ENCODE measurements at regions not wholly inside any gene's neighbourhood (a gene's known extent, or its start where the extent isn't known, plus 50 kb on each side); places are given as distances from the start of the nearest gene placed in this dataset.

DNA sequence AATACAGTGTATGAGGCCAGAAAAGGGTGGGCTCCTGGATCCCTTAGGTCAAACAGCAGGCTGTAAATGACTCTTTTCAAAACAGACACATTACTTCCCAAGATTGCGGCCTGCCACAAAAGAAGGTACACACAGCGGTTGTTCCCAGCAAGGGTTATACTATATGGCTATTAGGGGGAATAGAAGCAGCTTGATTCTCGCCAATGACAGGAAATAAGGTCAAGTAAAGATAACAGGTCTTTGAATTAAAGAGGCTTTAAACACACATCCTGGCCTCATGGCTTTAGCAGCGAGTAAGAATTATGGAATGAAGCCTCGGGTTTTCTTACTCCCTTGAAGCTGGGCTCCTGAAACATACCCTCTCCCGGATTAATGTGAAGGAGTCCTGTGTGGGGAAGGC lies 58.3 kb downstream of the CYP26A1 start:
- TF ChIP-seq CTCF (IDR thresholded peaks at IDR 0.05) = no peak
- no peak for TF ChIP-seq EP300 (IDR thresholded peaks at IDR 0.05)
- no peak for TF ChIP-seq POLR2A (IDR thresholded peaks at IDR 0.05)
- no peak for TF ChIP-seq POLR2AphosphoS5 (IDR thresholded peaks at IDR 0.05)

All from suprapubic skin (tissue), 4 donors.